RCC 7860 (cell line): ENCODE measurements at regions not wholly inside any gene's neighbourhood (a gene's known extent, or its start where the extent isn't known, plus 50 kb on each side); places are given as distances from the start of the nearest gene placed in this dataset.
"Not testable (repeated sequence)": the region's sequence is repeated elsewhere in the genome, so short reads cannot be mapped to it uniquely, and the experiment has no call there.

Source experiments
- DNase-seq: peaks from one replicate; pipeline ENCODE4 v3.0.0-alpha.2; 2015; ENCODE audit warnings: low spot score
- FAIRE-seq: peaks from 2 replicates; lab custom pipeline; 2012; peaks lifted over from hg19 to GRCh38; lab: Jason Lieb, UNC

DNA sequence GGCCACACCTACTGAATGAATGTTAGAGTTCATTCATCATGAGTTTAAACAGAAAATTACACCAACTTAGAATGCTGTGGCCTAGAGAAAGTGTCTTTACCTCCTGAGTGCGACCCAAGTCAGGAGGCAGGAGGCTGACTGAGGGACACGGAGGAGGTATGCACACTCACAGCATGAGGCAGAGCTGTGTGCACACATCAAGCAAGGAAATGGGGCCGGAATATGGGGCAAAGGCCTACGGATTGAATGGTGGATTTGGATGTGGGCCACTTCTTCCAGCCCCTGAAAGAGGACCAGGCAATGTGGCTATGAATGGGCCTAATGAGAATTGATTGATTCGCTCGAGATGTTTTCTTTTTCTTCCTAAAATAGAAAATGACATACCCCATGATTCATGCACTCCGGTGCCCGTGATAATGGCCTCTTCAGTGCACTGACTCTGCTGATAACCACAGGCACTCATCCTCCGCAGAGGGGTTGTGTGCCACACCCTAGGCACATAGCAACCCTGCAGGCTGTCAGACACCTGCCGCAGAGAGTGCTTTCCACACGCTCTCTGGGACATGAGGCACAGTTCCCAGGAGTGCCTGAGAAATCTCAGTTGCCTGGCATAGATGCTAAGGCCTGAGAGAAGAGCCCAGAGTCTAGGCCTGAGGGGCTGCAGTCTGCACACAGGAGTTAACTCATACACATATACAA lies 155.5 kb downstream of the GLUL start:
- no peak for DNase-seq
- no peak for FAIRE-seq

DNA sequence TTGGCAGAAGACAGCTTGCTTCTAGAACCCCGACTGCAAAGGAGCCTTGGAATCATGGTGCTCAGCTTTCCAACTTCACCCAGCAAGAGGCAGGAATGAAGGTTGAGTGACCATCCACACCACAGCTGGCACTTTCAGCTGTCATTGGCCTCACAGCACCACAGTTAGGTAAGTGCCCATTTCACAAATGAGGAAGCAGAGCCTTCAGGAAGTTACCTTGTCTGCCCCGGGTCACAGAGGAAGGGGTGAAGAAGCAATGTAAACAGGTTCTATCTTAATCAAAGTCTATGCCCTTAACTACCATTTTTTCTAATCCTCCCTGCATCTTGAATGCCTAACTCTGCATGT lies 156.0 kb downstream of the GLUL start:
- no peak for DNase-seq
- FAIRE-seq, result no peak

DNA sequence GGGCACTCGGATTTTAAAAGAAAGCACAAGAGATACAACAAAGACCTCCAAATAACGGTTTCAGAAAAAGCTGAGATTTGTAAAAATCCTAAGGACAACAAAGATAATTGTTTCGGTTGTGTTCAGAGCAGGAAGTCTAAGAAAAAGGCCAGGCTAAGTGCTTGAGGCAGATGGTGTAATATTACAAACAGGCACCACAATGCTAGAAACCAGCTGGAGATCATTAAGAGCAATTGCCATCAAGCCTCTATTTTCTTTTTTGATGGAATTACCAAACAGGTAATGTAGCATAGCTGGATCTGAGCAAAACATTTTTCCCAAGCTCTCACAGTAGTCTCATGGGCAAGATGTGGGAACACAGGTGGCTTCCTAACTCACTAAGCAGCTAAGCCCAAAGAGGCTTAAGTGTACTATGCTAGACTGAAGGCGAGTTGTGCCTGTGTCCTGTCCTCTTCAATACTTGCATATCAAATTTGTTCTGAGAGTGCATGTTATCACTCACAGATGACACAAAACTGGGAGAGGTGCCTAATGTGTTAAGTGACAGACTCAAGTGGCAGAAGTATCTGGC lies 161.6 kb downstream of the GLUL start:
- DNase-seq (no peak), FAIRE-seq (no peak)

DNA sequence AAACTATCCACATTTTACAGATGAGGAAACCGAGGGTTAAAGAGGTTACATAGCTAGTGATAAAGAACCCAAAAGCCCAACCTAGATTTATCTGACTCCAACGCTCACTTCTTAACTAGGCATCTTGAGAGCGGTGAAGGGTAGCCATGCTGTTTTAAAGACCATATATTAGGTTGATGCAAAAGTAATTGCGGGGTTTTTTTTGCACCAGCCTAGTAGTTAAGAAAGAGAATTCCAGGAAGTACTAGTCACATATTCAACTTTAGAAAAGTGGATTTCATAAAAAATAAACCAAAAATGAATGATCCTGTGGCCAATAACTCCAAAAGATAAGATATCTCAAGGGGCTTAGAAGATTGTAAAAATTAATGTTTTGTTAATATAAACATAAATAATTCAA lies 162.1 kb downstream of the GLUL start:
- DNase-seq (no peak), FAIRE-seq (no peak)

DNA sequence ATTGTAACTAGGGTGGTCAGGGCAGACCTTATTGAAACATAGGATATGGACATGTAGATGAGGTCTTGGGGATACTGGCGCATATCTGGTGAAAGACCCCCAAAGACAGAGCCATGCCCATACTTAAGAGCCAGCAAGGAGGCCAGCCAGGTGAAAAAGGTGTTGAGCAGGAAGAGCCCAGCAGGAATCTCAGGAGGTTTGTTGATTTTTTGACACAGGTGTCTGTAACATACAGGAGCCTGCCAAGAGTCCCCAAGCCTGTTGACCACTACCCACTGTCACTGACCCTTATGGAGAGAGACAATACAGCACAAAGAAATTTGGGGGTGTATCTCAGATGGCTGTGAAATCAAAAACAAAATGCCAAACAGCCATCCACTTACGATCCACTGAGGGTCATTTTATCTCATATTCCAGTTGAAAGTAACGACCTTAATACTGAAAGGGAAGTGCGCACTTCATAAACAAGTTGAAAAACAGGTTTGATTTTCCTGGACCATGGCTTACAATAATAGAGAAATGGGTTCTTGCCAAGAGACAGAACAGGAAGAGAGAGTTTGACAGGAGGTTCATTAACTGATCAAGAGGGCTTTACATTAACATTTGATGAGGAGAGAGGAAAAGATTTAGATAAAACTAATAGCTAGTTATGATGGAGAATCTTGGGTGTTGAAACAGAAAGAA lies 163.6 kb downstream of the GLUL start:
- FAIRE-seq (no peak), DNase-seq (no peak)

DNA sequence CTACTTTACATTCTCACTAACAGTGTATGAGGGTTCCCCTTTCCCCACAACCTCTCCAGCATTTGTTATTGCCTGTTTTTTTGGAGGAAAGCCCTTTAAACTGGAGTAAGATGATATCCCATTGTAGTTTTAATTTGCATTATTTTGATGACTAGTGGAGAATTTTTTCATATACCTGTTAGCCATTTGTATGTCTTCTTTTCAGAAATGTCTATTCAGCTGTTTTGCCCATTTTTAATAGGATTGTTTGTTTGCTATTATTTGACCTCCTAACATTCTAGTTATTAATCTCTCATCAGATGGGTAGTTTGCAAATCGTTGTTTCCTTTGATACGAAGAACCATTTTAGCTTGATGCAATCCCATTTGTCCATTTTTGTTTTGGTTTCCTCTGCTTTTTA lies 165.0 kb downstream of the GLUL start:
- DNase-seq, result no peak
- no peak for FAIRE-seq

DNA sequence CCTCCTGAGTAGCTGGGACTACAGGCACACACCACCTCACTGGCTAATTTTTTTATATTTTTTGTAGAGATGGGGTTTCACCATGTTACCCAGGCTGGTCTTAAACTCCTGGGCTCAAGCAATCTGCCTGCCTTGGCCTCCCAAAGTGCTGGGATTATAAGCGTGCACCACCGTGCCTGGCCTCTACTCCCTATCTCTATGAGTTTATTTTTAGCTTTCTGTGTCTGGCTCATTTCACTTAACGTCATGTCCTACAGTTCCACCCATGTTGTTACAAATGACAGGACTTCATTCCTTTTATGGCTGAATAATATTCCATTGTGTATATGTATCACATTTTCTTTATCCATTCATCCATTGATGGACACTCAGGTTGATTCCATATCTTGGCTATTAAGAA lies 164.2 kb upstream of the ZNF648 start:
- FAIRE-seq, result not testable (repeated sequence)

DNA sequence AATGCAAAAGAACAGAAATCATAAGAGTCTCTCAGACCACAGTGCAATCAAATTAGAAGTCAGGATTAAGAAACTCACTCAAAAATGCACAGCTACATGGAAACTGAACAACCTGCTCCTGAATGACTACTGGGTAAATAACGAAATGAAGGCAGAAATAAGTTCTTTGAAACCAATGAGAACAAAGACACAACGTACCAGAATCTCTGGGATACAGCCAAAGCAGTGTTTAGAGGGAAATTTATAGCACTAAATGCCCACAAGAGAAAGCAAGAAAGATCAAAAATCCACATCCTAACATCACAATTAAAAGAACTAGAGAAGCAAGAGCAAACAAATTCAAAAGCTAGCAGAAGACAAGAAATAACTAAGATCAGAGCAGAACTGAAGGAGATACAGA lies 160.5 kb upstream of the ZNF648 start:
- DNase-seq, FAIRE-seq: not testable (repeated sequence)

More for the DNA sequence above, 164.2 kb upstream of the ZNF648 start:
- DNase-seq, result not testable (repeated sequence)

DNA sequence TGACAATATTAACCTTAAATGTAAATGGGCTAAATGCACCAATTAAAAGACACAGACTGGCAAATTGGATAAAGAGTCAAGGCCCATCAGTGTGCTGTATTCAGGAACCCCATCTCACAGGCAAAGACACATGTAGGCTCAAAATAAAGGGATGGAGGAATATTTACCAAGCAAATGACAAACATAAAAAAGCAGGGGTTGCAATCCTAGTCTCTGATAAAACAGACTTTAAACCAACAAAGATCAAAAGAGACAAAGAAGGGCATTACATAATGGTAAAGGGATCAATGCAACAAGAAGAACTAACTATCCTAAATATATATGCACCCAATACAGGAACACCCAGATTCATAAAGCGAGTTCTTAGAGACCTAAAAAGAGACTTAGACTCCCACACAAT lies 159.9 kb upstream of the ZNF648 start:
- not testable (repeated sequence) for DNase-seq, FAIRE-seq

DNA sequence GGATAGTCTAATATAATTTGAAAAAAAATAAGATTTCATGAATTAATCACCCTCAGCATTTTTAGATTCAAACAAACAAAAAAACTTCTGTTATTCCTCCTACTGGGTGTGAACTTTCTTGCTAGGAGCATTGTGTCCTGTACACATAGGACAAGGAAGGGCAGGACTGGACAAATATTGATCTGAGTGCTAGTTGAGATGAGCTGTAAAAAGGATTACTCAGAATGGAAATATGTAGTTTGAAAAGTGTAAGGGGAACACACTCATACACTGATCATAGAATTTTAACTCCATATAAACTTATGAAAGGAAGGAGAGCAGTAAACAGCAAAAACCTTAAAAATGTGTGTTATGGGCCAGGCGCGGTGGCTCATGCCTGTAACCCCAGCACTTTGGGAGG lies 156.5 kb upstream of the ZNF648 start:
- DNase-seq (no peak), FAIRE-seq (no peak)

DNA sequence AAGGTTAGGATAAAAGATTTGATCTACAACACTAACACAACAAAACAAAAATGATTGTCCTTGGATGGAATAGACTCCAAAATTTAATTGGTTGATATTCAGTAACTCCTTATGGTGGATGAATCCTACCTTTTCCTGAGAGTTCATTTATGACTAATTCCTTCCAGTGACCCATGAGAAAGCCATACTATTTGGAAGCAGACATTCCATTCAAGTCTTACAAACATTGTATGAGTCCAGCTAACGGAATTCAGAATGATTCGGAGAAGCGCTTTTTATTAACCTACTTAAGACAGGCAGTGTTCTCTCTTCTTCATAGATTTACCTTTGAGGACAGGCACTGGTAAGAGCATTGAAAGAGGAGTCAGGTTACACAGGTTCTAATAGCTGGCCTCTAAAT lies 155.6 kb upstream of the ZNF648 start:
- no peak for DNase-seq
- no peak for FAIRE-seq

DNA sequence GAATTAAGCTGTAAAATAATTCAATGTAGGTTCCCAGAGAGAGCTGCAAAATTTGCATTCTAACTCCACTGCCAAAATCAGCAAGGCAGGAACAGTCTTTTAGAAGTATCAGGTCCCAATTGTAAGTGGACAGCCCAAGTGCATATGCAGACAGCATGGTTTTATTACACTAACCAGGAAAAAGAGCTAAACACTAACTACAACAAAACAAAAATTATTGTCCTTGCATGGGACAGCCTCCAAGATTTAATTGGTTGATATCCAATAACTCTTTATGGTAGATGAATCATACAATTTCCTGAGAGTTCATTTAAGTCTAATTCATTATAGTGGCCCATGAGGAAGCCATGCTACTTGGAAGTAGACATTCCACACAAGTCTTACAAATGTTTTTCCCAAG lies 154.3 kb upstream of the ZNF648 start:
- DNase-seq (no peak), FAIRE-seq (no peak)

DNA sequence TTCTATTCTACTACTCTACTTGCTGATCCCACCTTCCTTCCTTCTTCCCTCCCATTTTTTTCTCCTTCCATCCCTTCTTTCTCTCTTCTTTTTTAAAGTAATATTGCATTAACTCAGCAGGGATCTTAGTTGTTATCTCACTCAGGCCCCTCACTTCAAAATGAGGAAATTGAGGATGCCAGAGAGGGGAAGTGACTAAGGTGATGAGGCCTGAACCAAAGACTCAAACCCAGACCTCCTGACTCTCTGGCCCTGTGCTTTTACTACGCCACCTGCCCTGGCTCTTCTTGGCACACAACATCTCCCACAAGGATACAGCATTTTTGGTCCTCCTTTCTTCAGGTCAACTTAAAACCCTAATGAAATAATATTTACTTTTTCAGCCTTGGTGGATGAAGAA lies 151.7 kb upstream of the ZNF648 start:
- FAIRE-seq, result no peak
- no peak for DNase-seq

DNA sequence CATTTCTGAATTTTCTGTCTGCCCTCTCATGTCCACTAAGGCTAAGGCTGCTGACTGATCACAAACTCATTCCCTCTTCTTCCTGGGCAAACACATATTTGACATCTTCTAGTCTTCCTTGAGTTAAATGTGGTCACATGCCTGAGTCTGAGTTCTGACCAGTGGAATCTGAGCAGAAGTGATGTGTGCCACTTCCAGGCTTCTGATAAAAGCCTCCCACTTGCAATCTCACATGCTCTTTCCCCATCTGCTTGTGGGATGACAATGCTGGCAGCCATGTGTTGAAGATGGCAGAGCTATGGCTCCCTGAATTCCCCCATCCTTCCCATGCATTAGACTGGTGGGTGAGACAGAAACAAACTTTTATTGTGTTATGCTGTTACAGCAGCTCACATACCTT lies 149.9 kb upstream of the ZNF648 start:
- DNase-seq, result no peak
- no peak for FAIRE-seq

DNA sequence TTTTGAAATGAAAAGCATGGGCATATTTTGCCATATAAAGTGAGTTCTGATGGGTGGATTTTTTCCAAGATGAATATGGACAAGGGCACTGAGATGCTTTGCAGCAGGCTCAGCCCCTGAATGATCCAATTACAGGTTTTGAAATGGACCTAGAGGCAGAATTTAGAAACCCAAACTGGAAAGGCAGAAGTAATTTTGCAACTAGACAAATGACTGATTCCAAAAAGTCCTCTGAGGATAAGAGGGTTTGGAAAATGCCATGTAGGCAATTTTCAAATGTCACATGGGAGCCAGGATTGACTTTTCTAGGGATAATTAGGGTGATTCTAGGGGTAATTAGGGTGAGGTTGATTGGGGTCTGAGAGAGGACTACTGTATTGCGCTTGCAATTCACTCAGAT lies 148.9 kb upstream of the ZNF648 start:
- FAIRE-seq (no peak), DNase-seq (no peak)

DNA sequence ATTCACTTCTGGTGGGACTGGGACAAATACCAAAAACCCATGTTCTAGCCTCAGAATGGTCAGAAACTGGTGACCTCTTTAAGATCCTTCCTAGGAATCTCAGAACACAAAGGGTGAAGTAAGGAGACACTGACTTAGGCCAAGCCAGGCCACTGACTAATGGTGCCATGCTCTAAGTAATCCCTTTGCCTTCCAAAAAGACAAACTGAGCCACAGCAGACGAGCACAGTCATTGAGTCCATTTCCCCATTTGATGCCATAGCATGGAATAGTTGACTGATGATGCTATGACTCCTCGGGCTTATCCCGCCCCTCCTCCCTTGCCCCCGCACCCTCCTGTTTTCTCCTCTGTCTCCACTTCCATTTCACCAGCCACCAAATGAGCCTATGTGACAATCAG lies 145.8 kb upstream of the ZNF648 start:
- DNase-seq (no peak), FAIRE-seq (no peak)

DNA sequence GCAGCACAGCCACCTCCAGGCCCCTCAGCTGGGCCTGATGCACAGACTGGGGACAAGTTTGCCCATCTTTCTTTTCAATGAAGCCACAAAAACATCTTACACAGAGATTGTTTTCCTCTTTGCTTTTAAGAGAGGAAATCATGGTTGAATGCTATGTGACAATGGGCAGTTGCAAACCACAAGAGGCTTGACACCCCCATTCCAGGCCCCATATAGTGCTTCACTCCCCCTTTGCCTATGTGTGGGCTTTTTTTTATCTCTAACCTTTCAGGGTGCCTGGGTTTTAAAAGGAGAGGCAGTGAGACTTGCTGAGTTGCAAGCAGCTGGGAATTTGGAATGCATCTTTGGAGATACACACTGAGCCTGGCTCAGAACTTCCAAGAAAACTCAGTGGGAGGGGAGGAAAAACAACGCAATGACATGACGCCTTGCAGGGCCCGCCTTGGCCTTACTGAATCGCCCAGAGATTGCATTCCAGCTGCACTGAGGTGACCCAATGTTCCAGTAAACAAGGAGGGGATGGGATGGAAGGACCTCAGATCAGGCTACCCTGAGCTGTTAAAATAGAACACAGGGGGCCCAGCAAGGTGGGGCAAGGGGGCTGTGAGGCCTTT lies 145.2 kb upstream of the ZNF648 start:
- no peak for DNase-seq
- no peak for FAIRE-seq

DNA sequence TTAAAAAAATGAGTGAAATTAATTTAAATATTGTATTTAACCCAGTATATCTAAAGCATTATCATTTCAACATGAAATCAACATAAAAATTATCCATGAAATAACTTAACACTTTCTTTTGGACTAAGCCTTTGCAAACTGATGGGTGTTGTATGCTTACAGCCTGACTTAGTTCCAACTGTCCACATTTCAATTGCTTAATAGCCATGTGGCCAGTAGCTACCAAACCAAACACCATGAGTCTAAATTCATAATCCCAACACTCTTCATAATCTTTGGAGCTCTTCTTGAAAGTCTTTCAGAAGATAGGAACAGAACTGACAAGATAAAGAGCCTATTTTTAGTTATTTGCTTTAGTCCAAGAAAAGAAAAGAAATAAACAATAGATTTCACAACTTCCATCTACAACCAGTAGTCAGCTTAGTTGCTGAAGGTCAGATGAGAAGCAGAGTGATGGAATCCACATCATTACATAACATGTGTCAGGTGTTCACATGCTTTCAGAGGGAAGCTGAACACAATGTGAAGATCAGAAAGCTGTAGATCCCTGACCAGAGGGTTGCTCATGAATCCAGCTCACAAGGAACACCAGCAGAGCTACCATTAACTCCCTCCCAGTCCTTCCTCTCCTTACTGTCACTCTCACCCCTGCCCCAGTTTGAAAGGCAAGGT lies 144.0 kb upstream of the ZNF648 start:
- FAIRE-seq (no peak), DNase-seq (no peak)

DNA sequence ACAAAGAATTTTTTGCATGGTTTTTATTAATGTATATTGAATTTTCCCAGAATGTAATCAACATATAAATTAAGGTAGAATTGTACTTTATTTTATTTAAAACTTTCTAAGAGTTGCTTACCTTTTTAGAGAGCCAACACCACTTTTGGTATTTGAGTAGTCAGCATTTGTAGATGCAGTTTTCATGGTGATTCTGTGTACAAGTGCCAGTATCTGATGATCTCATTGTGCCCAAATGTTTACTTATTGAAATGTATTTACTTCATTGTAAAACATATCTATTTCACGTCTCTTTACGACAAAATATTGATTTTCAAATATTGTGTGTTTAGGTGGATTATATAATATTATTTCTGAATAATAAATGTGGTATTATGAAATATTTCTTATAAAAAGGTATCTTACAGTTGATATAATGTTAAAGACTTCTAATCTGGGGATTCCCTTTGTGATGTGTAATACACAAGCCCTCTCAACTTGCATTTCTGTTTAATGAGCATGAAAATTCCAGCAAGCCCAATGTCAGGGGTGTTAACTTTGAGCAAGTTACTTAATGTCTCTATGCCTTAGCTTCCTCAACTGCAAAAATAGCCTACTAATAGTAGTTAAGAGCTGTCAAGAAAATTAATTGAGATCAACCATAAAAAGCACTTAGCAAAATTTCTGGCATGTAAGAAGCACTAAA lies 141.8 kb upstream of the ZNF648 start:
- DNase-seq (no peak), FAIRE-seq (no peak)

DNA sequence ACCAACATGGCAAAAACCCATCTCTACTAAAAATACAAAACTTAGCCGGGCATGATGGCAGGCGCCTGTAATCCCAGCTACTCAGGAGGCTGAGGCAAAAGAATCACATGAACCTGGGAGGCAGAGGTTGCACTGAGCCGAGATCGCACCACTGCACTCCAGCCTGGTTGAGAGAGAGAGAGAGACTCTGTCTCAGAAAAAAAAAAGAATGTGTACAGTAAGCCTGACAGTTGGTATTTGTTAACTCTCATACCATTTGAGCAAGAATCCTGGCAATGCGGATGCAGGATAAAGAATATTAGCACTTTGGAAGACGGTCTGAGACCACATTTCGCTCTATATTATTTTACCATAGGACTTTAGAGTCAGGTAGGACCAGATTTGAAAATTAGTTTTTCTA lies 140.0 kb upstream of the ZNF648 start:
- not testable (repeated sequence) for DNase-seq, FAIRE-seq
